SK-N-SH (cell line): ENCODE measurements at regions not wholly inside any gene's neighbourhood (a gene's known extent, or its start where the extent isn't known, plus 50 kb on each side); places are given as distances from the start of the nearest gene placed in this dataset.
A peak's percentile ranks its signal among the peaks of the same experiment; 100 is the strongest.

Source experiments
- CTCF ChIA-PET: fragments of 300-600, 350-600 bp; formaldehyde crosslinking; extraction: SDS; loops from one replicate; lab custom pipeline; 2021; lab: Yijun Ruan, JAX
- POLR2A ChIA-PET: fragments of 350-600 bp; sonication (Branson Sonifier 250); formaldehyde crosslinking; extraction: SDS; loops from one replicate; lab custom pipeline; 2020; ENCODE audit warnings: antibody characterized with exemption, inconsistent platforms; lab: Yijun Ruan, JAX
- DNase-seq: peaks from one replicate; pipeline ENCODE4 v3.0.0; 2012
- H2AFZ ChIP-seq: fragments of 200-600 bp; sonication (generic); 2 replicates; pipeline ENCODE4 v1.8.1; 2016; ENCODE audit warnings: antibody characterized with exemption, mild to moderate bottlenecking, low read depth
- H3F3A ChIP-seq: fragments of 200-600 bp; sonication (generic); replicated peaks from 2 replicates; pipeline ENCODE3; 2016; ENCODE audit warnings: antibody characterized with exemption, mild to moderate bottlenecking; ENCODE audit not compliant: insufficient read depth
- H3K27ac ChIP-seq, 2 experiments: fragments of 200-500 bp in 1 of 2; fragments of 200-600 bp in 1 of 2; sonication (Bioruptor generic) in 1 of 2; sonication (generic), shearing (Covaris generic) in 1 of 2; 2 replicates each; pipeline versions ENCODE4 v1.5.1 to v1.6.1; 2014 to 2016; ENCODE audit warnings: low read depth in 2 of 2, inconsistent platforms in 1 of 2, low read length in 1 of 2, mild to moderate bottlenecking in 1 of 2, mixed read lengths in 1 of 2
- H3K27me3 ChIP-seq: fragments of 200-600 bp; sonication (generic), shearing (Covaris generic); 2 replicates; pipeline ENCODE4 v1.6.1; 2016; ENCODE audit warnings: mixed run types; ENCODE audit not compliant: insufficient read depth
- H3K36me3 ChIP-seq, 2 experiments: fragments of 200-500 bp in 1 of 2; fragments of 200-600 bp in 1 of 2; sonication (Bioruptor generic) in 1 of 2; sonication (generic) in 1 of 2; replicated peaks in 1 of 2; 2 replicates each; pipeline versions ENCODE3 to v1.5.1; 2014 to 2016; ENCODE audit warnings: low read length in 1 of 2, mild to moderate bottlenecking in 1 of 2; ENCODE audit not compliant: insufficient read depth in 2 of 2, control insufficient read depth in 1 of 2
- H3K4me1 ChIP-seq, 2 experiments: fragments of 200-500 bp in 1 of 2; fragments of 200-600 bp in 1 of 2; sonication (Bioruptor generic) in 1 of 2; sonication (generic), shearing (Covaris generic) in 1 of 2; 2 replicates each; pipeline versions ENCODE4 v1.5.1 to v1.6.1; 2014 to 2016; ENCODE audit warnings: low read depth in 1 of 2, low read length in 1 of 2, mixed run types in 1 of 2; ENCODE audit not compliant: insufficient read depth in 2 of 2, control insufficient read depth in 1 of 2
- H3K4me2 ChIP-seq: fragments of 200-600 bp; sonication (generic), shearing (Covaris generic); 2 replicates; pipeline ENCODE4 v1.6.1; 2017; ENCODE audit warnings: mixed run types
- H3K4me3 ChIP-seq, 2 experiments: fragments of 200-500 bp in 1 of 2; fragments of 200-600 bp in 1 of 2; sonication (Bioruptor generic) in 1 of 2; sonication (generic), shearing (Covaris generic) in 1 of 2; 2 replicates each; pipeline versions ENCODE4 v1.5.1 to v1.8.1; 2014 to 2016; ENCODE audit warnings: low read depth in 2 of 2, inconsistent platforms in 1 of 2, low read length in 1 of 2, mild to moderate bottlenecking in 1 of 2, mixed read lengths in 1 of 2, moderate library complexity in 1 of 2
- H3K79me2 ChIP-seq: fragments of 200-600 bp; sonication (generic); 2 replicates; pipeline ENCODE4 v1.8.1; 2017; ENCODE audit warnings: mild to moderate bottlenecking; ENCODE audit not compliant: insufficient read depth
- H3K9ac ChIP-seq: fragments of 200-600 bp; sonication (generic); 2 replicates; pipeline ENCODE4 v1.6.1; 2017; ENCODE audit warnings: mixed run types
- H3K9me2 ChIP-seq: fragments of 200-600 bp; sonication (generic); 2 replicates; pipeline ENCODE4 v1.6.1; 2017; ENCODE audit warnings: mixed run types
- H3K9me3 ChIP-seq: fragments of 200-600 bp; sonication (generic); 2 replicates; pipeline ENCODE4 v1.6.1; 2017; ENCODE audit warnings: mixed run types, mild to moderate bottlenecking, moderate library complexity
- H4K20me1 ChIP-seq: fragments of 200-600 bp; sonication (generic); 2 replicates; pipeline ENCODE4 v1.6.1; 2017; ENCODE audit warnings: mild to moderate bottlenecking, mixed run types; ENCODE audit not compliant: insufficient read depth
- CHD2 ChIP-seq: fragments of 150-350 bp; IDR thresholded peaks from 2 replicates; pipeline ENCODE4 v1.6.1; 2018; ENCODE audit warnings: low read length; ENCODE audit not compliant: partially characterized antibody
- EP300 ChIP-seq, 2 experiments: IDR thresholded peaks; 2 replicates each; pipeline versions ENCODE4 v1.4.0 to v1.6.1; 2012; ENCODE audit warnings: borderline replicate concordance in 1 of 2, low read depth in 1 of 2, low read length in 1 of 2
- EZH2phosphoT487 ChIP-seq: fragments of 200-600 bp; sonication (generic); IDR thresholded peaks from 2 replicates; pipeline ENCODE4 v1.6.1; 2017; ENCODE audit warnings: low read depth, mixed run types, mild to moderate bottlenecking, antibody characterized with exemption, moderate library complexity, borderline replicate concordance
- FOSL2 ChIP-seq: IDR thresholded peaks from 2 replicates; pipeline ENCODE4 v1.4.0; 2012; ENCODE audit warnings: low read depth, mild to moderate bottlenecking, moderate library complexity, borderline replicate concordance
- GABPA ChIP-seq: IDR thresholded peaks from 2 replicates; pipeline ENCODE4 v1.4.0; 2012; ENCODE audit warnings: low read depth, mild to moderate bottlenecking
- JUND ChIP-seq: IDR thresholded peaks from 2 replicates; pipeline ENCODE4 v1.4.0; 2012
- MEF2A ChIP-seq: IDR thresholded peaks from 2 replicates; pipeline ENCODE4 v1.4.0; 2012; ENCODE audit warnings: low read depth, borderline replicate concordance
- MXI1 ChIP-seq: IDR thresholded peaks from 2 replicates; pipeline ENCODE4 v1.6.1; 2012; ENCODE audit warnings: mild to moderate bottlenecking, low read depth, low read length, improper control_type of control experiment
- NFIC ChIP-seq: IDR thresholded peaks from 2 replicates; pipeline ENCODE4 v1.4.0; 2012; ENCODE audit warnings: borderline replicate concordance
- RAD21 ChIP-seq: IDR thresholded peaks from 2 replicates; pipeline ENCODE4 v1.6.1; 2012; ENCODE audit warnings: mild to moderate bottlenecking, low read length
- RCOR1 ChIP-seq: fragments of 150-350 bp; IDR thresholded peaks from 2 replicates; pipeline ENCODE4 v1.6.1; 2017; ENCODE audit warnings: antibody characterized with exemption, low read length
- RXRA ChIP-seq: IDR thresholded peaks from 2 replicates; pipeline ENCODE4 v1.4.0; 2012; ENCODE audit warnings: low read depth, mild to moderate bottlenecking, borderline replicate concordance
- SIN3A ChIP-seq: IDR thresholded peaks from 2 replicates; pipeline ENCODE4 v1.6.1; 2012; ENCODE audit warnings: low read depth, mild to moderate bottlenecking, low read length, moderate library complexity, borderline replicate concordance
- SMC3 ChIP-seq: IDR thresholded peaks from 2 replicates; pipeline ENCODE4 v1.6.1; 2012; ENCODE audit warnings: low read depth, low read length, improper control_type of control experiment
- TCF12 ChIP-seq: IDR thresholded peaks from 2 replicates; pipeline ENCODE4 v1.4.0; 2012
- TEAD4 ChIP-seq: IDR thresholded peaks from 2 replicates; pipeline ENCODE4 v1.4.0; 2012; ENCODE audit warnings: mild to moderate bottlenecking, borderline replicate concordance; ENCODE audit not compliant: insufficient read depth
- YY1 ChIP-seq: IDR thresholded peaks from 2 replicates; pipeline ENCODE4 v1.4.0; 2012; ENCODE audit warnings: low read depth, mild to moderate bottlenecking
- WGBS: methylation state at CpG from one replicate; pipeline ENCODE4 v1.1.6; 2017; ENCODE audit warnings: low lambda C conversion rate; 5-methylcytosine and 5-hydroxymethylcytosine counted together
- TF ChIP-seq, protein P1 (sequence below): IDR thresholded peaks from 2 replicates; pipeline ENCODE4; 2012
- TF ChIP-seq, protein P2 (sequence below): IDR thresholded peaks from 2 replicates; pipeline ENCODE4 v1.4.0; 2012; ENCODE audit warnings: low read depth, borderline replicate concordance
- TF ChIP-seq, protein P3 (sequence below): IDR thresholded peaks from 2 replicates; pipeline ENCODE4 v1.4.0; 2012; ENCODE audit warnings: low read depth

DNA sequence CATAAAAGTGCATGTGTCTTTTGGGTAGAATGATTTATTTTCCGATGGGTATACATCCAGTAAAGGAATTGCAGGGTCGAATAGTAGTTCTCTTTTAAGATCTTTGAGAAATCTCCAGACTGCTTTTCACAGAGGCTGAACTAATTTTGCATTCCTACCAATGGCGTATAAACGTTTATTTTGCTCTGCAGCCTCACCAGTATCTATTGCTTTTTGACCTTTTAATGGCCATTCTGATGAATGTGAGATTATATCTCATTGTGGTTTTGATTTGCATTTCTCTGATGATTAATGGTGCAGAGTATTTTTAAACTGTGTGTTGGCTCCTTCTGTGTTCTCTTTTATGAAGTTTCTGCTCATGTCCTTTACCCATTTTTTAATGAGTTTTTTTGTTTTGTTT, 1020.1 kb downstream of the NXPH1 start (continued):
- TF ChIP-seq SIN3A, result no peak
- no peak for TF ChIP-seq GABPA

DNA sequence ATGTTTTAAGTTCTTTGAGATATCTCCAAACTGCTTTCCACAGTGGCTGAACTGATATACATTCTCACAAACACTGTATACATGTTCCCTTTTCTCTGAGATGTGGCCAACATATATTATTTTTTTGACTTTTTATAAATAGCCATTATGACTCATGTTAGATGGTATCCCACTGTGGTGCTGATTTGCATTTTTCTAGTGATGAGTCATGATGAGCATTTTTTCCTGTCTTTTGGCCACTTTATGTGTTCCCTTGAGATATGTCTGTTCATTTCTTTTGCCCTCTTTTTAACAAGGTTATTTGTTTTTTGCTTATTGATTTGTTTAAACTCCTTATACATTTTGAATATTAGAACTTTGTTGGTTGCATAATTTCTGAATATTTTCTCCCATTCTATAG, 1055.1 kb downstream of the NXPH1 start:
- no peak for DNase-seq
- H2AFZ ChIP-seq, result no peak overlapping the region
- H3K4me1 ChIP-seq, result peaks cover 0 to 7% of the 10 kb centered on the region in 2 experiments; a peak in 1 of 4 replicates
- peak in 1 of 2 experiments; percentile 49; a peak in 1 of 4 replicates for TF ChIP-seq EP300 (IDR thresholded peaks at IDR 0.05; ENCODE audit: borderline replicate concordance in 1 of 2, low read depth in 1 of 2, low read length in 1 of 2)
- TF ChIP-seq MEF2A, result peak; percentile 86
- peak; percentile 86 for TF ChIP-seq FOSL2
- TF ChIP-seq JUND, result peak; percentile 86
- TF ChIP-seq, protein P1, sequence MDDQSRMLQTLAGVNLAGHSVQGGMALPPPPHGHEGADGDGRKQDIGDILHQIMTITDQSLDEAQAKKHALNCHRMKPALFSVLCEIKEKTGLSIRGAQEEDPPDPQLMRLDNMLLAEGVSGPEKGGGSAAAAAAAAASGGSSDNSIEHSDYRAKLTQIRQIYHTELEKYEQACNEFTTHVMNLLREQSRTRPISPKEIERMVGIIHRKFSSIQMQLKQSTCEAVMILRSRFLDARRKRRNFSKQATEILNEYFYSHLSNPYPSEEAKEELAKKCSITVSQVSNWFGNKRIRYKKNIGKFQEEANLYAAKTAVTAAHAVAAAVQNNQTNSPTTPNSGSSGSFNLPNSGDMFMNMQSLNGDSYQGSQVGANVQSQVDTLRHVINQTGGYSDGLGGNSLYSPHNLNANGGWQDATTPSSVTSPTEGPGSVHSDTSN, result peak; percentile 17; the same call in 1 of the 2 replicates
- no peak for TF ChIP-seq YY1
- no peak for TF ChIP-seq RXRA
- peak; percentile 33; the same call in 1 of the 2 replicates for TF ChIP-seq TEAD4
- TF ChIP-seq SMC3, result no peak
- no peak for TF ChIP-seq CHD2
- TF ChIP-seq NFIC, result peak; percentile 18; the same call in 1 of the 2 replicates
- peak; percentile 53 for TF ChIP-seq TCF12
- TF ChIP-seq, all 33 proteins: peak for 8
- no peaks in the 10 kb centered on the region for H3K36me3 ChIP-seq
- H3K9me3 ChIP-seq, result no peaks in the 10 kb centered on the region
- H3K4me3 ChIP-seq, result no peak overlapping the region
- H3K9me2 ChIP-seq, result no peaks in the 10 kb centered on the region
- H4K20me1 ChIP-seq, result no peaks in the 10 kb centered on the region
- no peak overlapping the region for H3K4me2 ChIP-seq
- no peaks in the 10 kb centered on the region for H3K27me3 ChIP-seq
- no peaks in the 10 kb centered on the region for H3K79me2 ChIP-seq
- H3K9ac ChIP-seq, result no peak overlapping the region
- H3F3A ChIP-seq, result peaks cover 9% of the 10 kb centered on the region
- CTCF ChIA-PET, result no interaction called here
- H3K27ac ChIP-seq, result peak overlapping the region in 1 of 2 experiments; percentile 62; a peak in 2 of 4 replicates
- POLR2A ChIA-PET, result no interaction called here

DNA sequence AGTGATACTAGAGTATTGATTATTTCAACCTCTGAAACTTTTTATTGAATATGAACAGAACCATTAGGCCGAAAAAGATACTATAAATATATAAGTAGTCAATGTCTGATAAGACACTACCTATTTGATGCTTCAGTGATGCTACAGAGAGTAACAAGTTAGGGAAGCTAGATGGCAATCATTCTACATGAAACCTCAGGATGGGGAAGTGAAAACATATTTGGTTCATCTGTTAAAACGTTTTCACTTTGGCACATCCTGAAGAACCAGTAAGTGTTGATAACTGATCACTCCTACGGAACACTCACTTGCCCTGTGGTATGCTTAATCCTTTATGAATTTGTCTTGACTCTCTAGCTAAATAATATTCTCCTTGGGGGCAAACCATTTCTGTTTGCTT, 1064.9 kb downstream of the NXPH1 start:
- WGBS, result 50% methylated on average over 3 of the region's 3 CpGs
- H2AFZ ChIP-seq, result no peak overlapping the region

More for the DNA sequence above, 1064.9 kb downstream of the NXPH1 start:
- Histone ChIP-seq H3K9me2 (no peaks in the 10 kb centered on the region; the same call in 1 of the 2 replicates), H4K20me1 (no peaks in the 10 kb centered on the region), H3K79me2 (no peaks in the 10 kb centered on the region), H3K4me2 (no peak overlapping the region), H3F3A (no peaks in the 10 kb centered on the region)
- CTCF ChIA-PET, result no interaction called here
- no peak for TF ChIP-seq MXI1
- no peak for TF ChIP-seq TEAD4
- TF ChIP-seq, protein P2, sequence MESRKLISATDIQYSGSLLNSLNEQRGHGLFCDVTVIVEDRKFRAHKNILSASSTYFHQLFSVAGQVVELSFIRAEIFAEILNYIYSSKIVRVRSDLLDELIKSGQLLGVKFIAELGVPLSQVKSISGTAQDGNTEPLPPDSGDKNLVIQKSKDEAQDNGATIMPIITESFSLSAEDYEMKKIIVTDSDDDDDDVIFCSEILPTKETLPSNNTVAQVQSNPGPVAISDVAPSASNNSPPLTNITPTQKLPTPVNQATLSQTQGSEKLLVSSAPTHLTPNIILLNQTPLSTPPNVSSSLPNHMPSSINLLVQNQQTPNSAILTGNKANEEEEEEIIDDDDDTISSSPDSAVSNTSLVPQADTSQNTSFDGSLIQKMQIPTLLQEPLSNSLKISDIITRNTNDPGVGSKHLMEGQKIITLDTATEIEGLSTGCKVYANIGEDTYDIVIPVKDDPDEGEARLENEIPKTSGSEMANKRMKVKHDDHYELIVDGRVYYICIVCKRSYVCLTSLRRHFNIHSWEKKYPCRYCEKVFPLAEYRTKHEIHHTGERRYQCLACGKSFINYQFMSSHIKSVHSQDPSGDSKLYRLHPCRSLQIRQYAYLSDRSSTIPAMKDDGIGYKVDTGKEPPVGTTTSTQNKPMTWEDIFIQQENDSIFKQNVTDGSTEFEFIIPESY, result no peak
- TF ChIP-seq, protein P3, sequence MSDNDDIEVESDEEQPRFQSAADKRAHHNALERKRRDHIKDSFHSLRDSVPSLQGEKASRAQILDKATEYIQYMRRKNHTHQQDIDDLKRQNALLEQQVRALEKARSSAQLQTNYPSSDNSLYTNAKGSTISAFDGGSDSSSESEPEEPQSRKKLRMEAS, result no peak
- peak; percentile 35 for TF ChIP-seq RAD21
- TF ChIP-seq EZH2phosphoT487, result no peak
- TF ChIP-seq RCOR1, result no peak
- TF ChIP-seq NFIC, result no peak
- TF ChIP-seq, all 33 proteins: peak for 1
- no peak overlapping the region; a peak in 1 of 4 replicates for H3K27ac ChIP-seq
- no peak overlapping the region for H3K4me3 ChIP-seq
- H3K36me3 ChIP-seq, result no peaks in the 10 kb centered on the region
- H3K4me1 ChIP-seq, result peaks cover 0 to 12% of the 10 kb centered on the region in 2 experiments; a peak in 1 of 4 replicates
- POLR2A ChIA-PET, result no interaction called here
- no peaks in the 10 kb centered on the region for H3K9me3 ChIP-seq
- DNase-seq, result no peak
- H3K27me3 ChIP-seq, result no peaks in the 10 kb centered on the region
- no peak overlapping the region for H3K9ac ChIP-seq
